ENCODE measurements at regions not wholly inside any gene's neighbourhood (a gene's known extent, or its start where the extent isn't known, plus 50 kb on each side); places are given as distances from the start of the nearest gene placed in this dataset.

DNA sequence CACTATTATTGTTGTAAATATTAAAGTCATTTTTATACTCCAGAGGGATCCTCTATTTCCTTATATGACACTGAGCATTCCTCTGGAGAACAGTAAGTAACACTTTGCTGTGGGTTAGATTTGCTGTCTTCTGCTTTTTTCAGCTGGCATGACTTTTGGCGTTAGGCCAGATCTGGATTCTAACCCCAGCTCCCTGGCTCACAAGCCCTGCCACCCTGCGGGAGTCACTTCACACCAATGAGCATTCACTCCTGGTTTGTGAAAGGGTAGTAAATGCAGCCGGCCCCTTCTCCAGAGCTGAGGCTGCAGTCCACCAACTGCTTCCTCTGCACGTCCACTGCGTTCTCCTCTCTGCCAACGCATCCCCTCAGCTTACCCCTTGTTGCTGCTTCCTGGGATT lies 373.8 kb upstream of the RAB6C start:
- 45 to 58% methylated on average over 6 of the region's 6 CpGs for WGBS, 2 donors

DNA sequence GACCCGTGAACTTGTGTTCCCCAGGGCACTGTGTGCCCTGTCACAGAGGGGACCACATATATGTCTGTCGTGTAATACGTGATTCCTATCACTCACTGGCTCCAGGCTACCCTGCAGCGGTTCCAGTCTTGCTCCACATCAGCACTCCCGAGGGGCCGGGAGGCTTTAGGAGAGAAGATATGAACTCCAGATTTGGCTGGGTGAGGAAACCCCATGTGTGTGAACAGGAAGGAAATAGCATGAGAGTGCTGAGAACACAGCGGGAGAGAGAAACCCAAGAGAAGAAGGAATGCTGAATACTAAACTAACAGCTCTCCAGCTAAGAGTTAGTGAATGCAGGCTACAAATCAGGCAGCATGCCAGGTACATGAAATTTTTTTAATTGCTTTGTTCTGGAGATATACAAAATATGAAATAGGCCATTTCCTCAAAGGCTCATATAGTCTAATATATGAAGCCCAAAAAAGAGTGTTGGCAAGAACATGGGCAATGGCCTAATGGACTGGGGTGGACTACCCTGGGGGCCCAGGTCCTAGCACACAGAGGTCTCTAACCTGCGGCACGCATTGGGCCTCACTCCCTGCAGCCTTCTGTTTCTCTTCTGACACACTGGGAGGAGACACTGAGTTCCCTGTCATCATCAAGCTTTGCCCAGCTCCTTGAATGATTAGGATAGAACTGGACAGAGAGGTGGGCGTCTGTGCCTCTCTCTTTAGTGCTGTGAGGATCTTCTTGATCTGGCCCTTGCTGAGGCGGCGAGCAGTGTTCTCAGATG lies 372.8 kb upstream of the RAB6C start:
- Histone ChIP-seq H3K9me3 (no peaks in the 10 kb centered on the region), H3K27ac (no peak overlapping the region)
- DNase-seq = no peak

More for the DNA sequence above, 373.8 kb upstream of the RAB6C start:
- no peaks in the 10 kb centered on the region for H3K27me3 ChIP-seq
- no peaks in the 10 kb centered on the region for H3K9me3 ChIP-seq
- no peak overlapping the region for H3K27ac ChIP-seq
- intact Hi-C loops (cut with DNase I) = no loop called here
- H3K36me3 ChIP-seq (replicated peaks in 1 of 2; ENCODE audit: insufficient read depth in 1 of 2, low read depth in 2 of 2) = no peaks in the 10 kb centered on the region
- TF ChIP-seq CTCF (IDR thresholded peaks at IDR 0.05) = no peak
- no peak for TF ChIP-seq POLR2A (IDR thresholded peaks at IDR 0.05)
- DNase-seq (no peak), ATAC-seq (no peak)
- no peaks in the 10 kb centered on the region for H3K4me1 ChIP-seq
- no peak overlapping the region for H3K4me3 ChIP-seq

DNA sequence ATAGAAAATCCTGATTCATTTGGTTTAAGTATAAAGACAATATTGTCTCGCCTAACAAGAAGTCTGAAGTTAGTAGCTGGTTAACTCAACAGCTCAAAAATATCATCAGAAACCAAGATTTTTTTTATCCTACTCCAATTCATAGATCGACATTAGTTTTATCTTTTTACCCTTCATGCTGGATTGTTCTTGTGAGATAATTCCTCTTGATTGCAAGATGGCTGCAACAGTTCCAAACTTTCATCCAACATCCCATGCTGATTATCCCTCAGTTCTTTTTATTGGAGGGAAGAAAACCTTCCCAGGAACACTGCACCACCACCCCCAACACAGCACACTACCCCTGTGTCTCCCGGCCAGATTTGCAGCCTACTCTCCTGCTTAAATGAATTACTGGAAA lies 370.2 kb upstream of the RAB6C start:
- DNase-seq (no peak), ATAC-seq (no peak)
- Histone ChIP-seq H3K9me3 (no peaks in the 10 kb centered on the region), H3K36me3 (replicated peaks in 1 of 2; ENCODE audit: insufficient read depth in 1 of 2, low read depth in 2 of 2) (no peaks in the 10 kb centered on the region), H3K4me3 (no peak overlapping the region), H3K27me3 (no peaks in the 10 kb centered on the region), H3K4me1 (no peaks in the 10 kb centered on the region), H3K27ac (no peak overlapping the region)
- 85 to 86% methylated on average over 3 of the region's 3 CpGs for WGBS, 2 donors
- intact Hi-C loops (cut with DNase I) = no loop called here
- TF ChIP-seq POLR2A (IDR thresholded peaks at IDR 0.05) = no peak
- no peak for TF ChIP-seq CTCF (IDR thresholded peaks at IDR 0.05)

More for the DNA sequence above, 372.8 kb upstream of the RAB6C start:
- no peaks in the 10 kb centered on the region for H3K27me3 ChIP-seq
- TF ChIP-seq POLR2A (IDR thresholded peaks at IDR 0.05) (no peak), CTCF (IDR thresholded peaks at IDR 0.05) (no peak)
- WGBS, 2 donors = 62 to 73% methylated on average over 10 to 12 of the region's 12 CpGs
- no peak for ATAC-seq
- no peaks in the 10 kb centered on the region for H3K4me1 ChIP-seq
- intact Hi-C loops (cut with DNase I) = no loop called here
- no peaks in the 10 kb centered on the region for H3K36me3 ChIP-seq (replicated peaks in 1 of 2; ENCODE audit: insufficient read depth in 1 of 2, low read depth in 2 of 2)
- H3K4me3 ChIP-seq = no peak overlapping the region

DNA sequence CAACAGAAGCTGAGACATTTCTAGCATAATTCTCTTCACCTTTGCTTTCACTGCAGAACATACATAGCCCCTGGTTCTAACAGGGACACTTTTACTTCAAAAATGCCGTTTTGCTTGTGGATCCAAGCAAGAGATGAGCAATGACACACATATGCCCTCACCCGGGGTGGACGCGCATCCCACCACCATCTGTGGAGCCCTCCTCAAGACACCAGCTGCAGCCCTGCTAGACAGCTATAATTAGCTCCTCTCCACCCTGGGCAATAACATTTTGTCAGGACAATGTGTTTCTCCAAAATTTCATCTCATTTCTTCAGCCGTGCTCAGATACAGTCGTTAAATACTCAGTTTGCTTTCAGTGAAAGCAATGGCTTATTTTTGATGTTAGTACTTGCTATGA lies 368.7 kb upstream of the RAB6C start:
- intact Hi-C loops (cut with DNase I) = no loop called here
- H3K4me3 ChIP-seq = no peak overlapping the region
- H3K4me1 ChIP-seq = no peaks in the 10 kb centered on the region
- no peak overlapping the region for H3K27ac ChIP-seq
- TF ChIP-seq CTCF (IDR thresholded peaks at IDR 0.05) (no peak), POLR2A (IDR thresholded peaks at IDR 0.05) (no peak)
- ATAC-seq = no peak
- DNase-seq = no peak
- H3K9me3 ChIP-seq = no peaks in the 10 kb centered on the region
- no peaks in the 10 kb centered on the region for H3K27me3 ChIP-seq
- H3K36me3 ChIP-seq (replicated peaks in 1 of 2; ENCODE audit: insufficient read depth in 1 of 2, low read depth in 2 of 2) = no peaks in the 10 kb centered on the region
- WGBS, 2 donors = 78 to 90% methylated on average over 6 of the region's 6 CpGs

- H3K9me3 ChIP-seq = no peaks in the 10 kb centered on the region
- intact Hi-C loops (cut with DNase I) = no loop called here
- DNase-seq = no peak
- no peak overlapping the region for H3K4me3 ChIP-seq
- WGBS, 2 donors = 90 to 93% methylated on average over 6 of the region's 6 CpGs
- H3K4me1 ChIP-seq = no peaks in the 10 kb centered on the region
- H3K27ac ChIP-seq = no peak overlapping the region
- no peaks in the 10 kb centered on the region for H3K27me3 ChIP-seq
- H3K36me3 ChIP-seq (replicated peaks in 1 of 2; ENCODE audit: insufficient read depth in 1 of 2, low read depth in 2 of 2) = no peaks in the 10 kb centered on the region
- TF ChIP-seq POLR2A (IDR thresholded peaks at IDR 0.05) = no peak
- no peak for TF ChIP-seq CTCF (IDR thresholded peaks at IDR 0.05)
- no peak for ATAC-seq
Measured at GRCh38 chr2:129611471-129611870, 368.0 kb upstream of the RAB6C start.
